ENCODE measurements at regions not wholly inside any gene's neighbourhood (a gene's known extent, or its start where the extent isn't known, plus 50 kb on each side); places are given as distances from the start of the nearest gene placed in this dataset.

- peak; percentile 60 for DNase-seq
Observed at GRCh38 chr9:107172160-107172978, 110.7 kb upstream of the RAD23B start.

DNA sequence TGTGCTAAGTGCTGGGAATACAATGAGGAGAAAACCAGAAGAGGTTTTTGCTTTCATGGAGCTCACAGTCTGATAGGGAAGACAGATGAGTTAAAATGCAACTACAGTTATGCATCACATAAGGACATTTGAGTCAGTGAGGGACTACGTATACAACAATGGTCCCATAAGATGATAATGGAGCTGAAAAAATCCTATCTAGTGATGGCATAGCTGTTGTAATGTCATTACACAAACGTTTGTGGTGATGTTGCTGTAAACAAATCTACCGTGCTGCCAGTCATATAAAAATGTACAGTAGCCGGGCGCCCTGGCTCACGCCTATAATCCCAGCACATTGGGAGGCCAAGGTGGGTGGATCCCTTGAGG lies 110.1 kb upstream of the RAD23B start:
- no peak for DNase-seq

DNA sequence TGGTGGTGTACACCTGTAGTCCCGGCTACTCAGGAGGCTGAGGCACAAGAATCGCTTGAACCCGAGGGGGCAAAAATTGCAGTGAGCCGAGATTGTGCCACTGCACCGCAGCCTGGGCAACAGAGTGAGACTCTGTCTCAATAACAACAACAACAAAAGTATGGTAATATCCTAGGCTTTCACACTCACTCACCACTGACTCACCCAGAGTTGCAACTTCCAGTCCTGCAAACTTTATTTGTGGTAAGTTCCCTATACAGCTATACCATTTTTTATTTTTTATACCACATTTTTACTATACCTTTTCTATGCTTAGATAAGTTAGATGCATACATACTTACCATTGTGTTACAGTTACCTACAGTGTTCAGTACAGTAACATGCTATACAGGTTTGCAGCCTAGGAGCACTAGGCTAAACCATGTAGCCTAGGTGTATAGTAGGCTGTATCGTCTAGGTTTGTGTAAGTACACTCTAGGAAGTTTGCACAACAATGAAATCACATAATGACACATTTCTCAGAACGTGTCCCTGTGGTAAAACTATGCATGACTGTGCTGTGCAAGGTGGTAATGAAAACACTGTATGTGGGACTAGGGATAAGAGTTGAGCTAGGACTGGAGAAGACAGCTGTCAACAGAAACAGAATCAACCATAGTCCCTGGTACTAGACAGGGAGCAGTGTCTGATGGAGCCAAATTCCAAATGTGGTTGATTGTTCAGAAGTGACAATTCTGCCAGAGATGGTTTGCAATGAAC lies 109.5 kb upstream of the RAD23B start:
- DNase-seq, result no peak

GRCh38 chr9:107174441-107174840 lies 108.6 kb upstream of the RAD23B start:
- no peak for DNase-seq

- no peak for DNase-seq
Observed at GRCh38 chr9:107175041-107175440, 108.0 kb upstream of the RAD23B start.

GRCh38 chr9:107175816-107176435 lies 107.2 kb upstream of the RAD23B start:
- DNase-seq, result no peak

DNA sequence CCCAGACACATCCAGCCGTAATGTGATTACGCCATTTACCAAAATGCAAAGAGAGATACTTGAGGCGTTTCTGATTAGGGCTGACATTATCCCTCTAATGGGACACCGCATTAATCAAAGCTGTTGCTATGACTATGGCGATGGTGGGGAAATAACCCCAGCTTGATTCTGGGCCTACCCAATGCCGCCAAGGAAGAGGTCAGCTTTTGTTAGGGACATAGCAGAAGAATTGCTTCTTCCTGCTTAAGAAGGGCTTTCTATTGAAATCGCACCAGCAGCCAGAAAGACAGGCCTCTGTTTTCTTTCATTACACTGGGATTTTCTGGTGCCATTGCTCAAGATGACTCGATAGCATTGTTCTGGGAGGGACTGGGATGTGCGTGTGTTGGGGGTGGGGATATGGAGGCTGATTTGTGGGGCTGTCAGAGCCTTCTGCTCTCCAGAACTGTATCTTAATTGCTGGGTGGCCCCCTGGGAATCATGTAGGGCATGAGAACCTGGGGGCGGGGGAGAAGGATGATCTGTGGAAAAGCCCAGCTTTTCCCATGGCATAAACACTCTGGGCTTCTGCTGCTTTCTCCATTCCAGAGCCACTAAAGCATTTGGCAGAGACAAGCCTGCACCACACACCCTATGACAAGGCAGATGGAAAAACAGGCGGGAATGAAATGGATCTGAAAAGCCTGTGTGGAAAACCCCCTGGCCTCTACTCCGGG lies 106.5 kb upstream of the RAD23B start:
- no peak for DNase-seq

- DNase-seq, result no peak
Observed at GRCh38 chr9:107177243-107177839, 105.7 kb upstream of the RAD23B start.

DNA sequence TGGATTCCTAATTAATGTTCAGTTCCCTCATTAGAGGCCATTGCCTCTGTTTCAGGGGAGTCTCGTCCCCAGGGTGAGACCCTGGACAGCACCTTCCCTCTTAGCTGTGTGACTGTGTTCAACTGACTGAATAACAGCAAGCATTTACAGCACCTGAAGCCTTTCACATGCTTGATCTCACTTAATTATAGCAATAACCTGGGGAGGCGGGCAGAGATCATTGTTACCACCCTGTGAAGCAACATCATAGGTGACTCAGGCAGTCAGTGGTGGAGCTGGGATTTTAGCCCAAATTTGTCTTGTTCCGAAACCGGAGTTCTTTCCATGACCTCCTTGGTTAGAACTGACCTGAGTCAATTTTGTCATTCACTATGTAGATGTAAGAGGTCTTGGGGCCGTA lies 105.2 kb upstream of the RAD23B start:
- DNase-seq, result no peak

GRCh38 chr9:107178293-107178692 lies 104.8 kb upstream of the RAD23B start:
- no peak for DNase-seq

- DNase-seq, result no peak
Observed at GRCh38 chr9:107180206-107180605, 102.9 kb upstream of the RAD23B start.

GRCh38 chr9:107183176-107183575 lies 99.9 kb upstream of the RAD23B start:
- no peak for DNase-seq

DNA sequence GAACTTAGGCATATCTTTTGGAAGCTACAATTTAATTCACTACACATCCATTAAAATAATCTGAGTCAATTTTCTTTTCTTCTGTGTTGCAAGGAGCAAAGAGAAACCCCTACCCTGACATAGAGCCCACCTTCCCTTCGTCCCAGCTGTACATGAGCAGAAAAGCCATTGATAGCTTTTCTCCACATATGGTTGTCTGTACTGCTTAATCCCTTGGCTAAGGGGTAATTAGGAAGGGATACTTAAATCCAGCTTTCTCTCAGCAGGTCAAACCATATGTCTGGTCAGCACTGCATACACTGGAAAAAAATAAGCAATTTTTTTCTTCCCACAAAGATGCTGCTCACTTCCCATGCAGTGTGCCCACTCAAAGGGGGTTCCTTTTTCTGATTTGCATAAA lies 94.7 kb upstream of the RAD23B start:
- DNase-seq, result no peak

- no peak for DNase-seq
Observed at GRCh38 chr9:107190061-107190935, 92.8 kb upstream of the RAD23B start.

- no peak for DNase-seq
Observed at GRCh38 chr9:107190936-107191290, 92.2 kb upstream of the RAD23B start.

DNA sequence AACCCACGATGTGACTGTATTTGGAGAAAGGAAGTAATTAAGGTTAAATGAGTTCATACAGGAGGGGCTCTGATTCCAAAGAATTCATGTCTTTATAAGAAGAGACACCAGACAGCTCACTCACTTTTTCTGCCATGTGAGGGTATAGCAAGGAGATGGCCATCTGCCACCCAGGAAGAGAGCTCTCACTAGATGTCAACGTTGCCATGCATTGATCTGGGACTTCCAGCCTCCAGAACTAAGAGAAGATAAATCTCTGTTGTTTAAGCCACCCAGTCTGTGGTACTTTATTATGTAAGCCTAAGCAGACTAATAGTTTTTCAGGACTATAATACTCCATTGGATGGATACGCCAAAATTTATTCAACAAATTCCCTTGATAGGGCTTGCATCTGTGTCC lies 89.8 kb upstream of the RAD23B start:
- no peak for DNase-seq

- no peak for DNase-seq
Observed at GRCh38 chr9:107198718-107199117, 84.4 kb upstream of the RAD23B start.

- DNase-seq, result no peak
Observed at GRCh38 chr9:107208121-107208520, 75.0 kb upstream of the RAD23B start.

GRCh38 chr9:107210775-107211174 lies 72.3 kb upstream of the RAD23B start:
- no peak for DNase-seq

- DNase-seq, result no peak
Observed at GRCh38 chr9:107211284-107211923, 71.7 kb upstream of the RAD23B start.

- DNase-seq, result no peak
Observed at GRCh38 chr9:107212613-107213012, 70.5 kb upstream of the RAD23B start.

All from activated naive CD4-positive, alpha-beta T cell treated with anti-CD3 and anti-CD28 coated beads, Interleukin-2, amount 50 U/mL, for 16 hours (primary cell).